Left cardiac atrium (tissue), 4 donors: ENCODE measurements at regions not wholly inside any gene's neighbourhood (a gene's known extent, or its start where the extent isn't known, plus 50 kb on each side); places are given as distances from the start of the nearest gene placed in this dataset.

Experiments
- ATAC-seq, 2 donors: fragments of 200-7000 bp; cut with Tn5 transposase; one replicate each; pipeline ENCODE4 v1.9.1; 2020; ENCODE audit warnings: mild to moderate bottlenecking in 2 of 2, moderate library complexity in 2 of 2
- DNase-seq: peaks from one replicate; pipeline ENCODE4 v3.0.0-alpha.2; 2020
- intact Hi-C, 2 donors: fragments of 100-400 bp; cut with DNase I; formaldehyde crosslinking; loops; one replicate each; pipeline versions ENCODE4 v1.14.1 to v1.15.1; 2022 to 2023
- donor health status: DM: no; HTN: yes; CAD: no.
- donor health status: DM: no; HTN: yes; CAD: no; lungs with severe emphysema.
- donor health status: DM: yes; HTN: yes; CAD: no.
- donor health status: Dilated cardiomyopathy.

DNA sequence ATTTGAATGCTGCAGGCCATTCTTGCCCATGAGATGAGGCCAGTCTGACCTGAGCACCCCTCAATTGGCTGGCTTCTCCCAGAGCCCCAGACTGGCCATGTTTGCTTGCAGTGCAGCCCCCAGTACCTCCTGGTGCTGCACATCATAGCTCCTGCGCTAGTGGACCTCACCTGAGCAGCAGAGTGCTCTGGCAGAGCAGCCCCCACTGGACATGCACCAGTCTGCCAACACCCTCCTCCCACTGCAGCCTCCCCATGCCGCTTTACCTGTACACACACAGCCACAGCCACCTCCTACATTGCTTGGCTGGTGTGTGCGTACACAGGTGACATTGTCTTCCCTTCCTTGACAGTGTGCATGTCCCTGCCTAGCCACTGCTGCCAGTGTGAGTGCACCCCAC lies 940.2 kb downstream of the EFNA5 start:
- intact Hi-C loops, result no loop called here
- DNase-seq, result no peak
- ATAC-seq, result no peak

DNA sequence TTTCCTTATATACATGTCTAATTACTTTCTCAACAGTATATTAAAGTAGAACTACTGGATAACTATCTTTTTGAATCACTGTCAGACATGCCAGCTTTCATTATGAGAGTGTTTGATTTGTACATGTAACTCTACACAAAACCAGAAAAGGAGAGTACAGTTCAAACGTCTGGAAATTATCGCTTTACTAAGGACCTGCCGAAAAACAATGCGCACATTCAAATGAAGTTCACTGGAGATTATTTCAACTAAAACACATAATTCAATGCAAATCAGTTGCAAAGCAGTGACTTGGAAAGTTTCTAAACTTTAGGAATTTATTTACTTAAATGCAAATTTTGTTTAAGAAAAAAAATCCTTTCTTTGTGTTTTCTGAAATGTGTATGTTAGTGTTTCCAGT lies 942.5 kb downstream of the EFNA5 start:
- intact Hi-C loops, result no loop called here
- no peak for ATAC-seq

GRCh38 chr5:106727071-106727470 lies 943.7 kb downstream of the EFNA5 start:
- intact Hi-C loops, result no loop called here
- DNase-seq (no peak), ATAC-seq (no peak)

More for the DNA sequence above, 942.5 kb downstream of the EFNA5 start:
- DNase-seq, result no peak

- ATAC-seq (no peak), DNase-seq (no peak)
- intact Hi-C loops, result no loop called here
These were observed 950.4 kb downstream of the EFNA5 start for GRCh38 chr5:106720367-106720766.

DNA sequence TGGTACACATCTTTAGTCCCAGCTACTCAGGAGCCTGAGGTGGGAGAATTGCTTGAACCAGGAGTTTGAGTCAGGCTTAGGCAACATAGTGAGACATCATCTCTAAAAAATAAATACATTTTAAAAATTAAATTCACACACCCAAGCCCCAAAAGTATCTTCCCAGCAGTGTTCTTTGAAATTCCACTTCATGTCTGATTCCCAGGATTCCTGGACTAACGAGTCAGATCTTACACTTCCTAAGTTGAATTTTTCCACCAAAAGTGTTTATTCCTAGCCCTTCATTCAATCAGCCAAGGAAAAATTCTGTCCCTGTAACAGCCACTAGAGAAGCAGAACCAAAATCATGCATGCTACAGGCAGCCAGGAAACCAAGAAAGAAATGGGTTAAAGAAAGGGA lies 970.9 kb downstream of the EFNA5 start:
- ATAC-seq, result no peak
- intact Hi-C loops, result no loop called here
- no peak for DNase-seq

DNA sequence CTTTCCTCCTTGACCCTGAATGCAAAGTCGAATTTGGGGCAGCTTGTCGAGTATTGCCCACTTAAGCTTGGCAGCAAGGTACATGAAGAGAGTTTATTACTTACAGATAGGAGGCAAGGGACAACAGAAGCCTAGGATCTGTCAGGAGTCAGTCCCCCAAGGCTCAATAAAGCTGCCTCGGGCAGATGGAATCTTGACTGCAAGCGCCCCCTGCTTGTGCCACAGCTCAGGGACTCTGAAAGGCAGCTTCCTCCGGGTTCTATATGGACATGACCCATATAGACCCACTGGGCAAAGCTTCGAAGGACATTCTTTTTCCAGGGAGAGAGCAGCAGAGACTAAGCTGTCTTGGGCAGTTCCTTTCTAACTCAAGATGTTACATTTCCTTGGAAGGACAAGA lies 971.5 kb downstream of the EFNA5 start:
- DNase-seq (no peak), ATAC-seq (no peak)
- intact Hi-C loops, result no loop called here

GRCh38 chr5:106698169-106698568 lies 972.6 kb downstream of the EFNA5 start:
- no peak for DNase-seq
- no peak for ATAC-seq
- intact Hi-C loops, result no loop called here

DNA sequence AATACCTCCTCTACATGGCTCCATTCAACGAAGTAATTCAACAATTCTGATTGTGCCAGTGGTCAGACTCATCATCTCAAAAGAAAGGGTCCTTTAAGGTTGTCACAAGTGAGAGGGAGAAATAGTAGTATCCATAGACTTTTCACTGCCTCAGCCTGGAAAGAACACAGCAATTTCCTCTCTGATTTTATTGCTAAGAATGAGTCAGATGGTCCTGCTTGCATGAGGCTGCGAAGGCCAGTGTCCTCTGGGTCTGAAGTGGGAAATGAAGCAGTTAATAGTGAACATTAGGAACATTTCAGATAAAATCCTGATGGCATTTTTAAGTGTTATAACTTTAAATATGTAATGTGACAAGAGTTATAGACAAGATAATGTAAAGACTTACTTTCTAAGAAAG lies 979.0 kb downstream of the EFNA5 start:
- DNase-seq (no peak), ATAC-seq (no peak)
- intact Hi-C loops, result no loop called here

DNA sequence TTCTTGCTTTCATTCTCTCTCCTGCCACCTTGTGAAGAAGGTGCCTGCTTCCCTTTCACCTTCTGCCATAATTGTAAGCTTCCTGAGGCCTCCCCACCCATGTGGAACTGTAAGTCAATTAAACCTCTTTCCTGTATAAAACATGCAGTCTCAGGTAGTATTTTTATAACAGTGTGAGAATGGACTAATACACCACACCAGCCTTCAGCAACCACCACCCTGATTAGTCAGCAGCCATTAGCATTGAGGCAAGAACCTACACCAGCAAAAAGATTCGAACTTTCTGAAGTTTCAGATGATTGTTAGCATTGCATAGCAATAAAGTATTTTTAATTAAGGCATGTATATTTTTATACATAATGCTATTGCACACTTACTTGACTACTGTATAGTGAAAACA lies 980.2 kb downstream of the EFNA5 start:
- DNase-seq, result no peak
- intact Hi-C loops, result no loop called here

GRCh38 chr5:106680330-106680729 lies 990.4 kb downstream of the EFNA5 start:
- ATAC-seq, result no peak
- no peak for DNase-seq
- intact Hi-C loops, result no loop called here

More for the DNA sequence above, 980.2 kb downstream of the EFNA5 start:
- no peak for ATAC-seq

- intact Hi-C loops, result no loop called here
- DNase-seq (no peak), ATAC-seq (no peak)
These were observed 993.7 kb downstream of the EFNA5 start for GRCh38 chr5:106677057-106677456.

DNA sequence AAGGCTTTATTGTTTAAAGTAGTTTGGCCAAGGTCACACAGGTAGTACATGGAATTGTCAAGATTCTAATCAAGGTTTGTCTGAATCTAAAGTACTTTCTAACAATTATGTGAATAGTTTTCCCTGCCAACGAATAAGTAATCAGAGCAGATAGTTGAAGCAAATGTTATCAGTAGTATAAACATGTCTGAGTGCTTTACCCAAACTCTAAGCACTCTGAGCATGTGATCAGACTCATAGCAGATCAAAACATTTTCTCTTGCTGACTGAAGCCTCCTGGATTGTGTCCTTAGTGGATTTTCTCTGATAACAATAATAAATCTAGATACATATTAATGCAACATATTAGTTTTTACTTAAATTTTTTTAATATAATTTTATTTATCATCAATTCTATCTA lies 995.0 kb downstream of the EFNA5 start:
- ATAC-seq, result no peak
- no peak for DNase-seq
- intact Hi-C loops, result no loop called here

DNA sequence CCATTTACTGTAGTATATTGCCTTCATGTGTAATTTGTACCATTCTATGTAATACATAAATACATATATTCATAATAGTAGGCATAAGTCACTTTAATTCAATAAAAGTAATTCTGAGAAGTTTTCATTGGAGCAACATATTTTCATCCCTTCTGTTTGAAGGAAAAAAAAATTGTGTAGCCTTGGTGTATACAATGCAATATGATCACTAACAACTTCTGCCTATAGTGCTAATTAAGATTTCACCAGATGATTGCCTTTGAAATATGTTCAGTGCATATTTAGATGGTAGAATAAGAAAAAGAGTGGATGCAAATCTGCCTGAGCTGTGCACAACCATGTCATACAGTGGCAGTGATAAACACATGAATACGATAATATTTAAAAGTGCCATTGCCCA lies 996.8 kb downstream of the EFNA5 start:
- ATAC-seq (no peak), DNase-seq (no peak)
- intact Hi-C loops, result no loop called here

GRCh38 chr5:106661866-106662265 lies 1008.9 kb downstream of the EFNA5 start:
- DNase-seq (no peak), ATAC-seq (no peak)
- intact Hi-C loops, result no loop called here

DNA sequence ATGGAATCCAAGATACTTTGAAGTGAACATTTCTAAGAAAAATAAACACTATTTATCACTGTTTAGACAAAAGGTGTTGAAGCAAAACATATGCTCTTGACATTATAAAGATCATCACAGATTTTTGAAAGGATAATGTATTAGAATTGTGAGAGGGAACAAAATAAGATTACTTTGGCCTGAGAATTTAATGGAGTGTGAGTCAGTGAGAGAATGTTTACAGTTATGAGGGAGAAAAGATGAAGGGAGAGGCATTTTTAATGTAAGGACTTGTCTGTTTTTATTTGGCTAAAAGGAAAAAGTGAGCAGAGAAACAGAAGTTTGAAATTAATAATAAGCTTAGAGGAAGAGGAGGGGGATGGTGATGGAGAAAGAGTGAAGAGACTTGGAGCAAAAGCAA lies 1010.1 kb downstream of the EFNA5 start:
- DNase-seq, result no peak

DNA sequence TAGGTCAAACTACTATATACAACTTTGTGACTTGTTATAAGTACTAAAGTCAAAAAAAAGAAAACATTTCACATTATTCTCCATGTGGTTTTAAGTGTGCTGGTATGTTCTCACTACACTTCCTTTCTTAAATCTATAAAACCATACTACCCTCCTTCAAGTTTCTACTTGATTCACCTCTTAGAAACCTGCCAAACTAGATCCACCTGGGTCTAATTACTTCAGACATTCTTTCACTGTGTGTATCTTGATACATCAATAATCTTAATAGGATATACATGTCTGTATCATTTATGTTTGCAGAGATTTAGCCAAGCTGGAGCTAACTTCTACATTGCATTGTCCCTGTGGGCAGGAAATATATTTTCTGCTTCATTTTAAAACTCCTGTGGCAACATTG lies 1012.6 kb downstream of the EFNA5 start:
- no peak for ATAC-seq

More for the DNA sequence above, 1010.1 kb downstream of the EFNA5 start:
- intact Hi-C loops, result no loop called here
- ATAC-seq, result no peak

GRCh38 chr5:106656821-106657220 lies 1013.9 kb downstream of the EFNA5 start:
- intact Hi-C loops, result no loop called here
- no peak for ATAC-seq
- DNase-seq, result no peak

More for the DNA sequence above, 1012.6 kb downstream of the EFNA5 start:
- intact Hi-C loops, result no loop called here
- no peak for DNase-seq

DNA sequence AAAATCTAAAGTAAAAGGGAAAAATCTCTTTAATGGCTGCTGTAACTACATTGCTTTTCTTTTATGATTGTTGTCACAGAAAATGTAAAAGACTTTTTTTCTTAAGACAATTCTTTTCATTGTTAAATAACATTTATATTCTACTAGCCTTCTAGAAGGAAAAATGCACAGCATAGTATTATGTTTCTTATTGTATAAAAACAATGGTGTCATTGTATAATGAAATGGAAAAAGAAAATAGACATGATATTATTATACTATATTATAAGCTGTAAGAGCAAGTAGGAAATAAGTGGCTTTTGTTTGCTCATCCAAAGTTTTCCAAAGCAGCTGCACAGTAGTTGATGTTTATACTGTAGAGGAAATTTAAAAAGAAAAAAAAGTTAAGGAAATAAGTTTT lies 1021.7 kb downstream of the EFNA5 start:
- ATAC-seq (no peak), DNase-seq (no peak)
- intact Hi-C loops, result no loop called here

GRCh38 chr5:106648401-106648800 lies 1022.3 kb downstream of the EFNA5 start:
- intact Hi-C loops, result no loop called here
- ATAC-seq, result no peak
- no peak for DNase-seq

DNA sequence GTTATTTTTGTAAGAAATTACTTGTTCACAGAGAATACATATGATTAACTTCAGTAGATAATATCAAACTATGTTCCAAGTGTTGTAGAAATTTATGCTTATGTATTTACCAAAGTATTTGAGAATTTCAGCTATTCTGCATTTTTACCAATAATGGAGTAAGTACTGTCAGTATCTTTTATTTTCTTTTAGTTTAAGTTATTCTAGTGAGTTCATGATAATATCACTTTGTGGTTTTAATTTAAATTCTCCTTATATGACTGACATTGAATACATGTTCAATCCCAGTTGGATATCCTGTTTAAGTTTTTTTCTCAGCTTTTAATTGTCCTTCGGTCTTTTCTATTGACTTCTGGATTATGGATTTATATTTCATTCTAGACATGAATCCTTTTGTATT lies 1024.6 kb downstream of the EFNA5 start:
- ATAC-seq (no peak), DNase-seq (no peak)
- intact Hi-C loops, result no loop called here

- no peak for ATAC-seq
- intact Hi-C loops, result no loop called here
- no peak for DNase-seq
These were observed 1030.2 kb downstream of the EFNA5 start for GRCh38 chr5:106640511-106640910.

DNA sequence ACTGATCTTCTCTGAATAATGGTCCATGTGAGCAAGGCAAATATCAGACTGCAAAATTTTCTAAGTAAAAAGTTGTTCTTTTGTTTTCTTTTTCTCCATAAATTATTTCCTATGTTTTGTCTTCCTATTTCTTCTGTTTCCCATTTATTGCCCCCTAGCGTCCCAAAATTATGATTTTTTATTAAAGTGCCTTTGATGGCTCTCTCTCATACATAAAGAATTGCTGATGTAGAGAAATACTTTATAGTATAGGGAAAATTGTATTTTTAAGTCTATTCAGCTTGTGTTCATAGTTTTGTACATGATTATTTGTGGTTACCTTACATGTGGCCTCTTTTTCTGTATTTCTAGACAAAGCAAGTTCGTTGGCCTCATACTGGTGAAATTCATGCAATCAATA lies 1031.2 kb downstream of the EFNA5 start:
- intact Hi-C loops, result no loop called here
- DNase-seq, result no peak
- ATAC-seq, result no peak
